ENCODE measurements at regions not wholly inside any gene's neighbourhood (a gene's known extent, or its start where the extent isn't known, plus 50 kb on each side); places are given as distances from the start of the nearest gene placed in this dataset.

GRCh38 chr11:116473206-116473769 is 299.5 kb downstream of the BUD13 start:
- TF ChIP-seq, protein P1, sequence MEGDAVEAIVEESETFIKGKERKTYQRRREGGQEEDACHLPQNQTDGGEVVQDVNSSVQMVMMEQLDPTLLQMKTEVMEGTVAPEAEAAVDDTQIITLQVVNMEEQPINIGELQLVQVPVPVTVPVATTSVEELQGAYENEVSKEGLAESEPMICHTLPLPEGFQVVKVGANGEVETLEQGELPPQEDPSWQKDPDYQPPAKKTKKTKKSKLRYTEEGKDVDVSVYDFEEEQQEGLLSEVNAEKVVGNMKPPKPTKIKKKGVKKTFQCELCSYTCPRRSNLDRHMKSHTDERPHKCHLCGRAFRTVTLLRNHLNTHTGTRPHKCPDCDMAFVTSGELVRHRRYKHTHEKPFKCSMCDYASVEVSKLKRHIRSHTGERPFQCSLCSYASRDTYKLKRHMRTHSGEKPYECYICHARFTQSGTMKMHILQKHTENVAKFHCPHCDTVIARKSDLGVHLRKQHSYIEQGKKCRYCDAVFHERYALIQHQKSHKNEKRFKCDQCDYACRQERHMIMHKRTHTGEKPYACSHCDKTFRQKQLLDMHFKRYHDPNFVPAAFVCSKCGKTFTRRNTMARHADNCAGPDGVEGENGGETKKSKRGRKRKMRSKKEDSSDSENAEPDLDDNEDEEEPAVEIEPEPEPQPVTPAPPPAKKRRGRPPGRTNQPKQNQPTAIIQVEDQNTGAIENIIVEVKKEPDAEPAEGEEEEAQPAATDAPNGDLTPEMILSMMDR (IDR thresholded peaks at IDR 0.05) = no peak
- TF ChIP-seq POLR2A (IDR thresholded peaks at IDR 0.05) = no peak
